ENCODE measurements at regions not wholly inside any gene's neighbourhood (a gene's known extent, or its start where the extent isn't known, plus 50 kb on each side); places are given as distances from the start of the nearest gene placed in this dataset.
"Not testable (repeated sequence)": the region's sequence is repeated elsewhere in the genome, so short reads cannot be mapped to it uniquely, and the experiment has no call there.

DNA sequence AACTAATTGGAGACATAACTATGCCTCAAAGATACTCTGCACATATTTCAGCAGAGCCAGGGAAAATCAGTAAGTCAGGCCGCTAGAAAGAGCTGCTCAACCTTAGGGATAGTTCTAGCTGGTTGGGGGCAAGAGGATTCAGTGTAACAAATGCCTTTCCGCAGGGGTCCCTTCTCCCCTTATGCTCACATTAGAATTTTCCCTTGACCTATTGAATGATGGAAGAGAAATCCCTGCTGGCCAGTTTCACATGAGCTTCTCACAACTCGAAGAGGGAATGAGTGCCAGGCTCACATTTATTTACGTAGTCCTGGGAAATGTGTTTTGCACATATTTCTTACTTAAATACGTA is 66.2 kb upstream of the USP9X start:
- DNase-seq (ENCODE audit: low spot score): no peak
- no peaks in the 10 kb centered on the region for H3K9me3 ChIP-seq
- TF ChIP-seq, protein P1, sequence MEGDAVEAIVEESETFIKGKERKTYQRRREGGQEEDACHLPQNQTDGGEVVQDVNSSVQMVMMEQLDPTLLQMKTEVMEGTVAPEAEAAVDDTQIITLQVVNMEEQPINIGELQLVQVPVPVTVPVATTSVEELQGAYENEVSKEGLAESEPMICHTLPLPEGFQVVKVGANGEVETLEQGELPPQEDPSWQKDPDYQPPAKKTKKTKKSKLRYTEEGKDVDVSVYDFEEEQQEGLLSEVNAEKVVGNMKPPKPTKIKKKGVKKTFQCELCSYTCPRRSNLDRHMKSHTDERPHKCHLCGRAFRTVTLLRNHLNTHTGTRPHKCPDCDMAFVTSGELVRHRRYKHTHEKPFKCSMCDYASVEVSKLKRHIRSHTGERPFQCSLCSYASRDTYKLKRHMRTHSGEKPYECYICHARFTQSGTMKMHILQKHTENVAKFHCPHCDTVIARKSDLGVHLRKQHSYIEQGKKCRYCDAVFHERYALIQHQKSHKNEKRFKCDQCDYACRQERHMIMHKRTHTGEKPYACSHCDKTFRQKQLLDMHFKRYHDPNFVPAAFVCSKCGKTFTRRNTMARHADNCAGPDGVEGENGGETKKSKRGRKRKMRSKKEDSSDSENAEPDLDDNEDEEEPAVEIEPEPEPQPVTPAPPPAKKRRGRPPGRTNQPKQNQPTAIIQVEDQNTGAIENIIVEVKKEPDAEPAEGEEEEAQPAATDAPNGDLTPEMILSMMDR (IDR thresholded peaks at IDR 0.05): no peak
- H3K4me3 ChIP-seq: no peak overlapping the region
- H3K27me3 ChIP-seq: no peaks in the 10 kb centered on the region
- H3K36me3 ChIP-seq: no peaks in the 10 kb centered on the region
- H3K27ac ChIP-seq: no peak overlapping the region
- H3K4me1 ChIP-seq: no peaks in the 10 kb centered on the region

- H3K4me1 ChIP-seq: no peaks in the 10 kb centered on the region
- H3K27me3 ChIP-seq: no peaks in the 10 kb centered on the region
- DNase-seq (ENCODE audit: low spot score): no peak
- no peak overlapping the region for H3K27ac ChIP-seq
- TF ChIP-seq, protein P1 (IDR thresholded peaks at IDR 0.05): no peak
- H3K9me3 ChIP-seq: no peaks in the 10 kb centered on the region
- H3K36me3 ChIP-seq: no peaks in the 10 kb centered on the region
- H3K4me3 ChIP-seq: no peak overlapping the region
Observed at GRCh38 chrX:41022566-41022965, 62.7 kb upstream of the USP9X start.

DNA sequence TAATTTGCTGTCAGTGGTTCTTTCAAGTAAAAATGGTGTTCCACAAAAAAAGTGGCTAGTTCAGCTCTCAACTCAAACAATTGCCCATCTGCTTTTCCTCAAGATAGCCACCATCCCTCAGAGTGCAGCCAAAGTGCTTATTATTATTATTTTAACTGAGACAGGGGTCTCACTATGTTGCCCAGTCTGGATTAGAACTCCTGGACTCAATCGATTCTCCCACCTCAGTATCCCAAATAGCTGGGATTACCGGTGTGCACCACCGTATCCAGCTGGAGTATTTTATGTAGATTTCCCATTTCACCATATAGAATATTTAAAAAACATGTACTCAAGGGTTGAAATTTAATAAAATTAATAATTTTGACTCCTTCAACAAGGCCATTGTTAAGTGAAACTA is 62.1 kb upstream of the USP9X start:
- TF ChIP-seq, protein P1 (IDR thresholded peaks at IDR 0.05): no peak
- Histone ChIP-seq H3K27me3 (no peaks in the 10 kb centered on the region), H3K9me3 (no peaks in the 10 kb centered on the region), H3K27ac (no peak overlapping the region), H3K4me1 (no peaks in the 10 kb centered on the region), H3K36me3 (no peaks in the 10 kb centered on the region), H3K4me3 (no peak overlapping the region)
- no peak for DNase-seq (ENCODE audit: low spot score)

- not testable (repeated sequence) for DNase-seq (ENCODE audit: low spot score); H3K27me3 ChIP-seq; H3K36me3 ChIP-seq
Observed at GRCh38 chrX:41024335-41024734, 60.9 kb upstream of the USP9X start.

DNA sequence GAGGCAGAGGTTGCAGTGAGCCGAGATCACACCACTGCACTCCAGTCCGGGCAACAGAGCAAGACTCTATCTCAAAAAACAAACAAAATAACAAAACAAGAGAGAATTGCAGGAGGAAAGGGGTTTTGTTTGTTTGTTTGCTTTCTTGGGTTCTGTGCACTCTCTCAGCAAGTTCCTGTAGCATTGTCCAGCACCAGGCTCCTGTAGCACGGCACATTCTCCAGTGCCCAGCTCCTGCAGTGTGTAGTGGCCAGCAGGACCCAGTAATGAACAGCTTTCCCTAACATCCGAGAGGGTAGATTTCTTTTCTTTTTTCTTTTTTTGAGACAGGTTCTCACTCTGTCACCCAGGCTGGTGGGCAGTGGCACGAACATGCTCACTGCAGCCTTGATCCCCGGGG is 60.5 kb upstream of the USP9X start:
- DNase-seq (ENCODE audit: low spot score): no peak
- Histone ChIP-seq H3K9me3 (no peaks in the 10 kb centered on the region), H3K27me3 (no peaks in the 10 kb centered on the region), H3K27ac (no peak overlapping the region), H3K36me3 (no peaks in the 10 kb centered on the region), H3K4me1 (no peaks in the 10 kb centered on the region), H3K4me3 (no peak overlapping the region)
- TF ChIP-seq, protein P1 (IDR thresholded peaks at IDR 0.05): no peak

More at GRCh38 chrX:41024335-41024734, 60.9 kb upstream of the USP9X start:
- not testable (repeated sequence) for H3K9me3 ChIP-seq, H3K27ac ChIP-seq, H3K4me1 ChIP-seq, H3K4me3 ChIP-seq

- Histone ChIP-seq H3K36me3 (no peaks in the 10 kb centered on the region), H3K9me3 (no peaks in the 10 kb centered on the region), H3K27me3 (no peaks in the 10 kb centered on the region), H3K4me1 (no peaks in the 10 kb centered on the region), H3K4me3 (no peak overlapping the region), H3K27ac (peak overlapping the region in 1 of 2 donors; percentile 12)
- no peak for DNase-seq (ENCODE audit: low spot score)
- TF ChIP-seq, protein P1 (IDR thresholded peaks at IDR 0.05): no peak
Observed at GRCh38 chrX:41025926-41026701, 59.1 kb upstream of the USP9X start.
